DOHH2 (cell line): ENCODE measurements at regions not wholly inside any gene's neighbourhood (a gene's known extent, or its start where the extent isn't known, plus 50 kb on each side); places are given as distances from the start of the nearest gene placed in this dataset.

ENCODE experiments used
- EZH2phosphoT487 ChIP-seq: fragments of 200-600 bp; sonication (generic); IDR thresholded peaks from 2 replicates; pipeline ENCODE4 v1.6.1; 2017; ENCODE audit warnings: borderline replicate concordance, mild to moderate bottlenecking, antibody characterized with exemption, low read length, moderate library complexity, mixed read lengths
- TF ChIP-seq, protein P1 (sequence below): fragments of 200-600 bp; sonication (generic); IDR thresholded peaks from one replicate; pipeline ENCODE4 v1.5.1; 2014; ENCODE audit warnings: antibody characterized with exemption, mild to moderate bottlenecking, low read depth, low read length; ENCODE audit not compliant: poor library complexity, severe bottlenecking

DNA sequence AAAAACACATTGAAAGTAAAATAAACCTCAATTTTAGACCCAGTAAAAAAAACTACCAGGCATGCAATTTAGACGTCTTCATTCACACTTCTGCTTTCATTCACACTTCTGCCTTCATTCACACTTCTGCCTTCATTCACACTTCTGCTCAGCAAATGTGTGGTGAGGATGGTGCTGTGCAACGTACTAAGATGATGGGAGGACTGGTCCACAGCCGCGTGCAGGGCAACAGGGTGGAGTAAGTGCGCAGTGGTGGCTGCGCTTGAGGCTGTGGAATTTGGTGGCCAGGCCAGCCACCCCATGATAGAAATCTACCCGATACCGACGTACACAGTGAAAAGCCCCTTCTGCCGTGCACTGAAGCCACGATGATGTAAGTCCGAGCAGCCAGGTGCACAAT, 114.3 kb upstream of the CD93 start:
- TF ChIP-seq, protein P1, sequence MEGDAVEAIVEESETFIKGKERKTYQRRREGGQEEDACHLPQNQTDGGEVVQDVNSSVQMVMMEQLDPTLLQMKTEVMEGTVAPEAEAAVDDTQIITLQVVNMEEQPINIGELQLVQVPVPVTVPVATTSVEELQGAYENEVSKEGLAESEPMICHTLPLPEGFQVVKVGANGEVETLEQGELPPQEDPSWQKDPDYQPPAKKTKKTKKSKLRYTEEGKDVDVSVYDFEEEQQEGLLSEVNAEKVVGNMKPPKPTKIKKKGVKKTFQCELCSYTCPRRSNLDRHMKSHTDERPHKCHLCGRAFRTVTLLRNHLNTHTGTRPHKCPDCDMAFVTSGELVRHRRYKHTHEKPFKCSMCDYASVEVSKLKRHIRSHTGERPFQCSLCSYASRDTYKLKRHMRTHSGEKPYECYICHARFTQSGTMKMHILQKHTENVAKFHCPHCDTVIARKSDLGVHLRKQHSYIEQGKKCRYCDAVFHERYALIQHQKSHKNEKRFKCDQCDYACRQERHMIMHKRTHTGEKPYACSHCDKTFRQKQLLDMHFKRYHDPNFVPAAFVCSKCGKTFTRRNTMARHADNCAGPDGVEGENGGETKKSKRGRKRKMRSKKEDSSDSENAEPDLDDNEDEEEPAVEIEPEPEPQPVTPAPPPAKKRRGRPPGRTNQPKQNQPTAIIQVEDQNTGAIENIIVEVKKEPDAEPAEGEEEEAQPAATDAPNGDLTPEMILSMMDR = no peak
- TF ChIP-seq EZH2phosphoT487 = no peak
